HK-2 (cell line): ENCODE measurements at regions not wholly inside any gene's neighbourhood (a gene's known extent, or its start where the extent isn't known, plus 50 kb on each side); places are given as distances from the start of the nearest gene placed in this dataset.

Experiments used
- DNase-seq: peaks from one replicate; pipeline ENCODE4 v3.0.0-alpha.2; 2018; ENCODE audit not compliant: unreplicated experiment

DNA sequence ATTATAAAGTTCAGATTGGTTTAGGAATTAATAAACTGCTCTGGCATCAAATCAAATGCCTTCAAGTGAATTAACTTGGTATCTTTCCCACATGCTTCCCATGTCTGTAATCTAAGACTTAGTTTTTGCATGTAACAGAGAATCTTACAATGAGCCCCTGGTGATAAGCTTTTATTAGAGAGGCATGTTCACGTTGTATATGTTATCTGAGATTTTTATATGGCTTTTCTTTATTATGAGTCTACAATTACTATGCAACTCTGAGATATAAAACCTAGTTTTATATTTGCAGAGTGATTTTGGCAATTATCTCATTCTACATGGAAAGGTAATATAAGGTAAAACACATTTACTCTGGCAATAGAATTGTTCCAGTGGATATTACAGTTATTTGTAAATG is 1578.4 kb upstream of the IGFBP7 start:
- no peak for DNase-seq

GRCh38 chr4:58679886-58680285 is 1569.7 kb upstream of the IGFBP7 start:
- DNase-seq = no peak

- DNase-seq = no peak
These were observed 1568.9 kb upstream of the IGFBP7 start for GRCh38 chr4:58679051-58679450.

GRCh38 chr4:58669783-58670182 is 1559.6 kb upstream of the IGFBP7 start:
- no peak for DNase-seq

DNA sequence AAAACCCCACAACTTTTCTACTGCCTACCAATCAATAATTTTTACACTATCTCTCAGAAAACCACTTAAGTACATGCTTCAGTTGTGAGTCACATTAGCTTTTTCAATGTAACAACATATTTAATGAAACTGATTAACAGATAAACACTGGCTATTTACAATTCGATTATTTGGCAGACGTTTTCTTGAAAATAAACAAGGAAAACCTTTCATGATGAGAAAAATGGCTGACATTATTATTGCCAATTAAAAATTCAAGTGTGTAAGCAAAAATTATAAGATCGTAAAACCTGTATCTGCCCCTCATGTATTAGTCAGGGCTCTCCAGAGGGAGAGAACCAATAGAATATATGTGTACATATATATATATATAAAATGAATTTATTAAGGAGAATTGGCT is 1555.5 kb upstream of the IGFBP7 start:
- DNase-seq = no peak

DNA sequence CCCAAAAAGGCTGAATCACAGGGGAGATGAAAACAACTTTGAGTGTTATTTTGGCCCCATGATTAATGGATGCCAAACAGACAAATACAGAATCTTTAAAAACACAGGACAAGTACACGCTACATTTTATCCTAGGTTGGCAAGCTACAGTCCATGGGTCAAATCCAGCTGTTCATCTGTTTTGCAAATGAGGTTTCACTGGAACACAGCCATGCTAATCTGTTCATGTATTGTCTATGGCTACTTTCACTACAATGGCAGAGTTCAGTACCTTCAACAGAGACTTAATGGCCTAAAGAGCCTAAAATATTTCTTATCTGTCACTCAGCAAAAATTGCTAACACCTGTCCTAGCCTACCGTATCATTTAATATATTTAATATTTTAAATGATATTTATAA is 1548.5 kb upstream of the IGFBP7 start:
- DNase-seq = no peak

DNA sequence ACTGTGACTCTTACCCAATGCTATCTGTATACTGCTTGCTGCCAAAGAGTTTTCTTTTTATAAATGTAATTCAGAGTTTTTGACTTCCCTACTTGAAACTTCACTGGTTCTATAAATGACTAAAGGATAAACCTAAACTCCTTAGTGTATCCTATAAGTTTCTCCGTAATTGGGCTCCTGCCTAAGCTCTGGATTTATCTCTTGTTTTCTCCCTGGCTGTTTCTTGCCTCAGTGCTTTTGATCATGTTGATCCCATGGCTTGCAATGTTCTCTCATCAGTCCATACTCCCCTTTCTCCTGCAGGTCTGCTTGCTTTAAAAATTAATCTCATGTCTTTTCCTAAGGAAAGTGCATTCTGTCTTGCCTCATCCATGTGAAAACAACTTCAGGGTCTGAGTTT is 1543.1 kb upstream of the IGFBP7 start:
- DNase-seq = no peak

- DNase-seq = no peak
These were observed 1539.0 kb upstream of the IGFBP7 start for GRCh38 chr4:58649226-58649625.

GRCh38 chr4:58646126-58646525 is 1535.9 kb upstream of the IGFBP7 start:
- DNase-seq = no peak

DNA sequence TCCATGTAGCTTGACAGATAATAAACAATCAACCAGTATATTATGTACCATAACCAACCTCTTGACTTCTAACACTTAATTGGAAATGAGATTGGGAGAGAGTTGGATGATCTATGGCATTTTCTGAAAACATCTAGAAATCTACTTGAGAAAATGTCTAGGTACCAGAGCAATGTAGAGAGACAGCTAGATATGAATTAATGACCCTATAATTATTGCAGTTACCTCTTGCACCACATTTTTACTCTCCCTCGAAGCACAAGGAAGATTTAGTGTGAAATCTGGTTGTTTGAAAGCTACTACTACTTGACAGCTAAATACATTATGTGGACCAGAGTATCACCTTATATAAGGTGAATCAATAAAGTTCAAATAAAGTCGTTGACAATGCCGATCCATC is 1534.4 kb upstream of the IGFBP7 start:
- no peak for DNase-seq

DNA sequence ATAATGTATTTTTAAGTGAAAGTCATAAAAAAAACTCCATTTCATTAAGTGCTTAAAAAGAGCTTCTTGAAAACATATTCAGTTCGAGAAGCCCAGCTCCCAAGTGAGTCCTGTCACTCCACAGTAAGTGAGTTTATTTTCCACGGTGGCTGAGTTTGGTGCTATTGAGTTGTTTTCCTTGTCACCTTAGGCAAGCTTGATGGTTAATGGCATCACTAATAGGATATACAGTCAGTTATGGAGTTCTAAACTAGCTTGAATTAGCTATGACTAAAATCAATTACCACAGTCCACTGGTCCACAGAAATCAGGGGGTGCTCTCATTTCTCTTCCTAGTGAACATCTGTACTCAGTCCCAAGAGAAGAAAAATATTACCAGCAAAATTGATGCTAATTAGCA is 1526.2 kb upstream of the IGFBP7 start:
- no peak for DNase-seq

DNA sequence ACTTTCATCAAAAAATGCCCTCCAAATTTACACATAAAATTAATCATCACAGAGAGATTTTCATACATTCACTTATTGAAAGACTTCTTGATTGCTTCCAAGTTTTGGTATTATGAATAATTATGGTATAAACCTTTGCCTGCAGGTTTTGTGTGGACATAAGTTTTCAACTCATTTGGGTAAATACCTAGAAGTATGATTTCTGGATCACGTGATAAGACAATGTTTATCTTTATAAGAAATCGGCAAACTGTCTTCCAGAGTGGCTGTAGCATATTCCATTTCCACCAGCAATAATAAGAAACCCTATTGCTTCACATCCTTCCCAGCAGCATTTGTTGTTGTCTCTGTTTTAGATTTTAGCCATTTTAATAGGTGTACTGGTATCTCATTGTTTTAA is 1507.0 kb upstream of the IGFBP7 start:
- DNase-seq = no peak

DNA sequence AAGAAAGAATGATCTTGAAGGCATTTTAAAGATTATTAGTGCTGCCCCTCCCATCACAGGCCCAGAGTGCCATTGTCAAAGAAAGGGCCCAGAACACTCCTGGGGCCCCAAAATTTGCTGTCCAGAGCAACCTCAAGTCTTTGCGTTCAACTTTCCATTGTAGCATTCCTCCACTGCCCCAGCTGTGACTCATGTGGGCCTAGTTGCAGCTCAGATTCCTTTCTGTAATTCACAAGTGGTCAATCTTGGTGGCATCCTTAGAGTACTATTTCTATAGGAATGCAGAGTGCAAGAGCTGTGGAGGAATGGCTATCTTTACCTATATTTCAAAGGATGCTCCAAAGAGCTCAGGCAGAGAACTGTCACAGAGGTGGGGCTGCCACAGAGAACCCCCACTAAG is 1500.8 kb upstream of the IGFBP7 start:
- no peak for DNase-seq

DNA sequence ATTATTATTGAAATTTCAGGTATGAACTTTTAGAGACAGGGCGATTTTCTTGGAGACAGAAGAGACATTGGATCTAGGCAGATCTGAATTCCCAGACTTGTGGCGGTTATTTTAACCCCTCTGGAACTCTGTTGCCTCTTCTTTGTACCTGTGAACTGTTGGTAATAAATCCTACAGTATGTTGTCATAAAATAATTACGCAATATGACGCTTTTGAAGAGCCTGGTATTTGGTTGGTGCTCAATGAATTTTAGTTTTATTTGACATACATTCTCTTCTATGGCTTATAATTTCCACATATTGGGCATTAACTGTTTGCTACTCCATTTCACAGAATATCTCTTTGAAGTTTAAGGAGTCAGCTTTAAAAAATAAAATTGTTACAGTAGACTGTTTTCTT is 1496.1 kb upstream of the IGFBP7 start:
- no peak for DNase-seq

GRCh38 chr4:58603951-58604350 is 1493.8 kb upstream of the IGFBP7 start:
- DNase-seq = no peak

DNA sequence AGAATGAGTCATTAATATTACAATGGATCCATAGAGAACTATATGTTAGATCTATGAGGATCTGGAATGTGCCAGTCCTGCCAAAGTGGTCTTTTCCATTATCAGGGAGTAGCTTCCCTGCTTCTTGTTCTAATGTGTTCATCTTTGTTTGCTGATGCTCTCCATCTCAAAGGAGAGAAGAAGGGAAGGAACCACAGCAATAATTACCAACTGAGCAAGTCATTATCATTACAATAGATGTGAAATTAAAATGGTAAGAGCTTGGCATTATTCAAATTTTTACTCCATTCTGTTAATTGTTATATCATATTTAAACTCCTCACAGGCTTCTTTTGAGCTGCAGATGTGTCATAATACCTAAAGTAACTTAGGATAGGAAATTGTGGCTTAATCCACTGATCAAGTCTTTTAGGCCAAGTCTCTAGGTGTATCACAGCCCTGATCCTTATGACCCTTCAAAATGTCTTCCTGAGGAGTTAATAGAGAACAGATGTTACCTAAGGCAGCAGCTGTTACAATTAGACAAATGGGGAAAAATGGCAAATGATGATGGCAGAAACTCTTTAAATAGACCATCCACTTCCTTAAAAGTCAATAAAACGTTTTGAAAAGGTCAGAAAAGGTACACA is 1492.7 kb upstream of the IGFBP7 start:
- DNase-seq = no peak

DNA sequence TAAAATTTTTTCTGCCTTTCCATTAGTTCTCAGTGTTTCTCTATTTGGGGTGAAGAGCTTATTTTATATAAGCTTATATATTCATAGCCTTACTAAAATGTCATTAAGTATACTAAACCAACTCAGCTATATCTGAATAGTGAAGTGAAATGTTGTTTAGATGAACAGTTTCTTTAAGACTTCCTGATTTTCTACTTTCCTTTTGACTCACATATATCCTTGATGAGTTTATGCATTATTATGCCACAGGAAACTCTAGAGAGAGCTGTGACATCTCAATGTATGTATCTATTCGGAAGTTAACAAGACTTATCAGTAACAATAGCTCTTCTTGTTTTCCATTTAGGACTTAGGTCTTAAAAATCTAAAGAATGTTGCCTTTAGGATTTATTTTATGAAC is 1491.8 kb upstream of the IGFBP7 start:
- no peak for DNase-seq

GRCh38 chr4:58600290-58600689 is 1490.1 kb upstream of the IGFBP7 start:
- DNase-seq = no peak

GRCh38 chr4:58590722-58591121 is 1480.5 kb upstream of the IGFBP7 start:
- no peak for DNase-seq

GRCh38 chr4:58587856-58588255 is 1477.7 kb upstream of the IGFBP7 start:
- DNase-seq = peak; percentile 71

DNA sequence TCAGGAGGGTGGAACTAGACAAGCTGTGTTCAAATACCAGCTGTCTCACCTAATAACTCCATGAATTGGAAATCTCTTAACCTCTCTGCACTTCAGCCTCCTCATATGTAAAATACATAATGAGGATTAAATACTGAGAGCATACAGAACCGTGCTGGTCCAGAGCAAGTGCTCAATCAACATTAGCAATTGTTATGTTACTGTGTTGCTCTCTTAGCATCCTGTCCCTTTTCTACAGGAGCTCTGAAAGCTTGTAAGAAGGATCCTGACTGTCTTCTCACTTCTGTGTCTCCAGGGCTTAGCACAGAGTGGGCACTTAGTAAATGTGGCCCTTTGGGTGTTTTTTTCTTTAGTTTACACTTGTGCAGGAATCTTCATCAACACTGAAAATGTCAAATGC is 1456.1 kb upstream of the IGFBP7 start:
- DNase-seq = no peak

GRCh38 chr4:58564695-58565475 is 1454.7 kb upstream of the IGFBP7 start:
- DNase-seq = no peak

DNA sequence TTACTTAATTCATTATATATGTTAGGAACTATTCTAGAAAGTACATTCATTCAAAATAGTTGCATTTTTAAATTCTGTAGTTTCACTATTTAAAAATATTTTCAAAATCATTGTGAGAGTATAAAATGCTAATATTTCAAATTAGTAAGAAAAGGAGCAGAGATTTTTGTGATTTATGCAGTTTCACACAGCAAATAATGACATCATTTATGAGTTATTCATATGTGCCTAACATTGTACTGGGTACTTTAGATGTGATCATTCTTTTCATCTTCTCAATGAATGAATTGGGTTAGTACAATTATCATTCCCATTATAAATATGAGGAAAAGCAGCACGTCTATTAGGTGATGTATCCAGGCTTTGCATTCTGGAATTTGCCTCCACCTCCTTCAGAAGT is 1451.0 kb upstream of the IGFBP7 start:
- no peak for DNase-seq

GRCh38 chr4:58560736-58561135 is 1450.6 kb upstream of the IGFBP7 start:
- no peak for DNase-seq
